Posterior vena cava (tissue), 2 donors: ENCODE measurements at regions not wholly inside any gene's neighbourhood (a gene's known extent, or its start where the extent isn't known, plus 50 kb on each side); places are given as distances from the start of the nearest gene placed in this dataset.

Source experiments
- DNase-seq: peaks from one replicate; pipeline ENCODE4 v3.0.0-alpha.2; 2020; ENCODE audit warnings: low spot score
- intact Hi-C, 2 donors: fragments of 100-400 bp; cut with DNase I; formaldehyde crosslinking; loops; one replicate each; pipeline versions ENCODE4 v1.14.1 to v1.14.2; 2022 to 2023
- donor health status: DM: yes; HTN: yes; CAD: no.
- donor health status: DM: yes; HTN: yes; CAD: no.

DNA sequence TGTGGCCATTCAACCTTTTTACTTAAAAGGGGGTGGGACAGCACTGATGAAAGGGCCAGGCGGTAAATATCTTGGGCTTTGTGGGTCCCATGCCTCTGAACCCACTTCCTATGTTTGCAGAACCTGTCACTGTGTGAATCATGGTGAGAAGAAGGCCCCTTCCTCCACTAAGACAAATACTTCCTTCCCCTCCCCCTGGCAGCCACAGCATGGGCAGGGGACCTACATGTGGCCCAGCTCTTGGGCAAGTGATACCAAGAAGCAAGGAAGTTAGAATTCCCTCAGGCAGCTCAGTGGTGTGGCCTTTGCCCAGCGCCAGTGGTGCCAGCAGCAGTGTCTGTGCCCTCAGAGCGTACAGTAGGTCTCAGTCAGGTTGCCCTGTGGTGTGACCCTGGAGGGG, 168.6 kb downstream of the TRIM33 start:
- intact Hi-C loops = no loop called here
- DNase-seq = no peak

DNA sequence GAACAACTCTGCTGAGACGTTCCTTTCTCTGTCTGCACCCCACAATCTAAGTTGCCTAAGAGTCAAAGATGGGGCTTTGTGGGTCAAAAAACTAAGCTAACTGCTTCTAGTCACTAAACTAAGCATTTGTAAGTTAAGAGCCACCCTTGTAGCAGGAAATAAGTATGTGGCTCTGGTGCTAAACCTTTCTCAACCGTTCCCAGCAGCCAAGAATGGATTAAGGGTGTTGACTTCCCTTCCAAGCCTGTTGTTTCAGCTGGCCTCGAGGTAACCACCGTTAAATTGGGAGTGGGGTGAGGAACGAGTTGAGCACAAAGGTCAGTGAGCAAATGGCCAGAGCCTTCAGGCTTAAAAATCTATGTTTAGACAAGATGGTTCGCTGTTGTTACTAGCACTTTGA, 169.1 kb downstream of the TRIM33 start:
- intact Hi-C loops = loop anchor here in 1 of 2 donors (2.0 kb wide), 1 partner anchor 39 kb away; no protein-coding TSS in a partner anchor
- no peak for DNase-seq

DNA sequence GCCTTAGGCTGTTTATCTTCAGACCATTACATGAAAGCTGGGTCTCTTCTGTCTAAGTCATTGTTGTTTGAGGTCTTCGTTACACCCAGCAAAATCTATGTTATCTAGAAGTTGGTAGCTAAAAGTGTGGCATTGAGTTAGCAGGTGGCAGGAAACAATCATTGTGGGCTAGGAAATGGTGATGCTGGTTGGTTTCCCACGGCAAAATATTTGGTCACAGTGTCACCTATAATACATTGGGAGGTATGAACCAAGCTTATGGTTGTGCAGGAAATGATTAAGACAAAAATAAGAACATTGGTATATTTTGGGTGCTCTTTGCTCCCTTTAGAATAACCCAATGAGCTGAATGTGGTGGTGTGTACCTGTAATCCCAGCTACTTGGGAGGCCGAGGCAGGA, 169.7 kb downstream of the TRIM33 start:
- intact Hi-C loops = loop anchor here in 1 of 2 donors (2.0 kb wide), 1 partner anchor 40 kb away; no protein-coding TSS in a partner anchor
- no peak for DNase-seq

GRCh38 chr1:114340892-114341291, 170.1 kb downstream of the TRIM33 start:
- intact Hi-C loops = loop anchor here in 1 of 2 donors (2.0 kb wide), 1 partner anchor 40 kb away; no protein-coding TSS in a partner anchor

DNA sequence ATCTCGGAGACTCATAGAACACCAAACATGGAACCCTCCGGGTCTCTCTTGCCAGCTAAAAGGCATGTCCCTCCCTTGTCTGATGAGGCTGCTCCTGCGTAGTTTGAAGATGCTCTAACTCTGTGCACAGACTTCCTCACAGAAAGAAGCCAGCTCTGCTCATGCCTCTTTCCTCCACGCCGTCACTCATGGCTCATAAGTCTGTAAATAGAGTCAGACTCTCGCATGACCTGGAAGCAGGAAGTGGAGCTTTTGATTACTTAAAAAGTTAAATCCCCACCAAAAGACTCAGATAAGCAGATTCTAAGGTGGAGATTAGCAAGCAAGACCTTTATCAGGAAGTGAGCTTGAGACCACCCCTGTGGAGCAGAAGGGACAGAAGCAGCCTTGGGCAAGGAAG, 171.6 kb downstream of the TRIM33 start:
- intact Hi-C loops = no loop called here
- no peak for DNase-seq

More at GRCh38 chr1:114340892-114341291, 170.1 kb downstream of the TRIM33 start:
- DNase-seq = no peak

- no peak for DNase-seq
- intact Hi-C loops = no loop called here
Observed at GRCh38 chr1:114338191-114338890, 172.7 kb downstream of the TRIM33 start.

GRCh38 chr1:114337417-114337816, 173.6 kb downstream of the TRIM33 start:
- no peak for DNase-seq
- intact Hi-C loops = no loop called here

DNA sequence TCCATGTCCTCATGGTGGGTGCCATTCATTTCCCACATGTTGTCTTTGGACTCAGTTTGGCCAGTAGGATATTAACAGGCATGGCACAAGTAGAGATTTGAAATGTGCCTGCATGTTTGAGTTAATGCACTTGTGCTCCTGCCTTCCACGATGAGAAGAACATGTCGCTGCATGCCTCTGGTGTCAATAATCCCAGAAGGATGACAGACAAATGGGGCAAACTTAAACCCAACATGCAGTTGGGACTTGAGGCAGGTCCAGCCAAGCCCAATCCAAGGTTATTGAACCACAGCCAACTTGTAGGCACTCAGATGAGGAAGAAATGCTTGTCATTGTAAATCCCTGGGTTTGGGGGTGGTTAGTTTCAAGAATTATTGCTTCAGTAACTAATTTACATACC, 174.6 kb downstream of the TRIM33 start:
- DNase-seq = no peak

DNA sequence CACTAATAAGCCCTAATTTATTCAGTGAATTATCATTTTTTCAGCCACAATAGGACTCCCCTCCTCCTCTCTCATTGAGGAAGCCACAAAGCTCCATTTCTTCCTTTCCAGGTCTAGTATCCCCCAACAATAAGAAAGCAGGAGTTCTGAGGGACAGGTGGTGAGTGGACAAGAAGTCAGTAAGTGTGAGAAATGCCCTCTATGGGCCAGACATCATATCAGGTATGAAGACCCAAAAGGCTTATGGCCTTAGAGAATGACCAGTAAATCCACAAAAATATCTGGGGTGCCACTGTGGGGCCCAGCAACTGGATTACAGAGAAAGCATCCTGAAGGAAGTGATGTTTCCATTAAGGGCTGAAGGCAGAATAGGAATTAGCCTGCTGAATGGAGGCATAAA, 175.7 kb downstream of the TRIM33 start:
- DNase-seq = no peak
- intact Hi-C loops = no loop called here

More for the DNA sequence above, 174.6 kb downstream of the TRIM33 start:
- intact Hi-C loops = no loop called here

DNA sequence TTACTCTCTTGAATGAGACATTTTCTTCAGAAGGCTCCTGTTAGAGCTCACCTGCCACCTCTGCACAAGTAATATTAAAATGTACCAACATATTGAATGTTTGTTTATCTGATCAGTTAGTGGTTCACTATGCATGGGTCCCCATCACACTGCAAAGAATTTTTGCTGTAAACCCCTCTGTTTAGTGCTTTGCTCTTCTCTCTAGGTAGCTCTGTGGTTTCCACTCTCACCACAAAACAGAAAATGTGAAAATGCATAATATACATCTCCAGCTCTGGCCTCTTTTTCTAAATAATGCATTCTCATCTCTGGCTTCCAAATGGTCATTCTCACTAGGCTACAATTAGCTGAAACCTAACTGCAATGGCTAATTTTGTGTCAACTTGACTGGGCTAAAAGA, 176.7 kb downstream of the TRIM33 start:
- no peak for DNase-seq
- intact Hi-C loops = no loop called here

- no peak for DNase-seq
- intact Hi-C loops = no loop called here
Observed at GRCh38 chr1:114333690-114334089, 177.3 kb downstream of the TRIM33 start.

DNA sequence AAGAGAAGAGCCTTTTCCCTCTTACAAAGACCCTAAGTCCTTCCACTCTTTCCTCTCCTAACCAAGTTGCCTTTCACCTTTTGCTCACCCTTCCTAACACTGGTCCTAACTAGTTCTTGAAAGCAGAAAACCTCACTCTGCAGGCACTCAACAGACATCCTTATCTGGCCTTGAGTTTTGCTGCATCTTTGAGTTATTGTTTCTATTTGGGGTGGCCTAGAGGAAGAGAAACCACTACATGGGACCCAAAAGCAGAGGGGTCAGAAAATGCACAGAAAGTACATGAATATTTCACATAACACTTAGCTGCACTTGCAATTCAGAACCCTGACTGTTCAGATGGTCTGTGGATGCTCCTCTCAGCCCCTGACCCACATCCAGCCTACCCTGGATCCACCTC, 178.3 kb upstream of the SYT6 start:
- intact Hi-C loops = no loop called here
- DNase-seq = no peak

- DNase-seq = no peak
Observed at GRCh38 chr1:114330451-114330983, 176.8 kb upstream of the SYT6 start.

DNA sequence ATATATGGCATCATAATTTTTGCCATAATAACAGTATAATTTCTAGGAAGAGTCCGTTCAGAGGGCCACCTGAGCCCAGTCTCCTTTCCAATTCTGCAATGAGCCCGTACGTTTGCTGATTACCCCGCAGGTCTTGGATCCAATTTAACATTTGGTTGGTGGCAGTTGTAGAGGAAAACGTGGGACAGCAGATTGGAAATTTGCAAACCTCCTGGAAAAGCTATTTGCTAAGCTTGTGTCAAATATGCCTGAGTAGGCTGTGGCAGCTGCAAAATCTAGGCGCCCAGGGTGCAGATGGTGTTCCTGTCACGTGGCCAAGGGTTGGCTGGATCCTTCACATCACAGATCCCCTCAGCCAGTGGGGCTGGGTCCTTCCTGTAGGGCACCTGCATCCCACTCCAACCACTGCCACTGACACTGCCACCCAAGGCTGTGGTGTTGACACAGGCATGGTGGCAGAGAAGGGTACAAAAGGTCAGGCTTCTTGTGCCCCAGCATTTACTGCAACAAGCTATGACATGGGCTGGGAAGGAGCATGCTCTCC, 174.8 kb upstream of the SYT6 start:
- intact Hi-C loops = no loop called here
- DNase-seq = no peak

More at GRCh38 chr1:114330451-114330983, 176.8 kb upstream of the SYT6 start:
- intact Hi-C loops = no loop called here

DNA sequence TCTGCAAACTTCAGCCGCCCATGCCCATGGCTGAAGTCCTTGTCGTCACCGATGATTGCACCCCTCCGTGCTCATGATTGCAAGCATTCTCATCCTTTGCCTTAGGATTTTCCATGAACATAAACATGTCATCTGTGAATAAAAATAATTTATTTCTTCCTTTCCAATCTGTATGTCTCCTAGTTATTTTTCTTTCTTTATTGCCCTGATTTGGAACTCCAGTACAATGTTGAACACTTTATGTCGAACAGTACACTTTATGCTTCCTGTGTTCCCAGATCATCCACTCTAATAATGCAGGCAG, 170.9 kb upstream of the SYT6 start:
- no peak for DNase-seq
- intact Hi-C loops = no loop called here

GRCh38 chr1:114323959-114324661, 170.4 kb upstream of the SYT6 start:
- no peak for DNase-seq

GRCh38 chr1:114322734-114323133, 169.1 kb upstream of the SYT6 start:
- intact Hi-C loops = no loop called here
- DNase-seq = no peak

More at GRCh38 chr1:114323959-114324661, 170.4 kb upstream of the SYT6 start:
- intact Hi-C loops = no loop called here

- intact Hi-C loops = no loop called here
- no peak for DNase-seq
Observed at GRCh38 chr1:114322207-114322606, 168.5 kb upstream of the SYT6 start.

DNA sequence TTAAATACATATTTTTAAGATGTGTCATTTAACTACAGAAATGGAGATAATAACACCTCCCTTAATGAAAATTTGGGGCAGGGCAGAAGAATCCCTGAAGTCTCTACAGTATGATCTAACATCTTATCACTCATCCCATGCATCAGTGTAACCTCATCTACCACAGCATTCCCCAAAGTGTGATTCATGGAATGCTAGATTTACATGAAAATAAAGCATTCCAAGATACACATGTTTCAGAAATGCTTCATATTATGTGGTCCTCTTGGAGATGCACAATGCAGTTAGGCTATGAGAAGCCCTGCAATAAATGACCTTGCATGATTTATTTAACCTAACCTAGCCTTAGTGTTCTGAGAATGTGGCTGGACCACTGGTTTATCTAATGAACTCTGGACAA, 166.9 kb upstream of the SYT6 start:
- no peak for DNase-seq
- intact Hi-C loops = no loop called here

DNA sequence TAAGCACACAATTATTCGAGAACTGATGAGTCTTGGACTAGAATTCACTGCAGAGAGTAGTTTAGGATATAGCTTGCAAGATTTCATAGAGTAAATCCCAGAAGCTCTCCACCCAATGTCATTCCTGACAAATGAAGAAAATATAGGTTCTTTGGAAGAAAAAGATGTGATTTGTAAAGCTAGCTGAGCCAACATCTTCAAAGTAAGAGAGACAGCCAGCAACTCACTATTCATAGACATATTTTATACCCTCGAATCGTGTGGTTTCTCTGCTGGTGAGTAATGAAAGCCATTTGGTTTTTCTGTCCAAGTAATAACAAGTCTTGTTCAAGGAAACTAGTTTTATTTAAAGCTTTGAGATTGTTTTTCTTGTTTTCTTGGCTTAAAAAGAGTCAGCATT, 165.7 kb upstream of the SYT6 start:
- intact Hi-C loops = no loop called here

More for the DNA sequence above, 165.7 kb upstream of the SYT6 start:
- DNase-seq = no peak
